Hepatocyte (in vitro differentiated cells): ENCODE measurements at regions not wholly inside any gene's neighbourhood (a gene's known extent, or its start where the extent isn't known, plus 50 kb on each side); places are given as distances from the start of the nearest gene placed in this dataset.

Source experiments
- DNase-seq: peaks from one replicate; pipeline ENCODE4 v3.0.0-alpha.2; 2016; ENCODE audit warnings: low spot score
- H2AFZ ChIP-seq: fragments of 200-600 bp; sonication (generic); 2 replicates; pipeline ENCODE4 v1.6.0; 2016; ENCODE audit warnings: antibody characterized with exemption, mild to moderate bottlenecking
- H3K27ac ChIP-seq: fragments of 200-600 bp; sonication (generic); 2 replicates; pipeline ENCODE4 v1.5.1; 2016; ENCODE audit warnings: mild to moderate bottlenecking
- H3K27me3 ChIP-seq: fragments of 200-600 bp; sonication (generic); 2 replicates; pipeline ENCODE4 v1.6.1; 2016
- H3K36me3 ChIP-seq: fragments of 200-600 bp; sonication (generic); replicated peaks from 2 replicates; pipeline ENCODE4 v1.5.1; 2016; ENCODE audit warnings: low read depth; ENCODE audit not compliant: insufficient read depth
- H3K4me1 ChIP-seq: fragments of 200-600 bp; sonication (generic); 2 replicates; pipeline ENCODE4 v1.5.1; 2016; ENCODE audit warnings: mild to moderate bottlenecking, moderate library complexity; ENCODE audit not compliant: insufficient read depth
- H3K4me2 ChIP-seq: fragments of 200-600 bp; sonication (generic); 2 replicates; pipeline ENCODE4 v1.6.0; 2016
- H3K4me3 ChIP-seq: fragments of 200-600 bp; sonication (generic); 2 replicates; pipeline ENCODE4 v1.5.1; 2016; ENCODE audit warnings: mild to moderate bottlenecking
- H3K79me2 ChIP-seq: fragments of 200-600 bp; sonication (generic); 2 replicates; pipeline ENCODE4 v1.6.0; 2017; ENCODE audit warnings: mild to moderate bottlenecking
- H3K9me2 ChIP-seq: fragments of 200-600 bp; sonication (generic); replicated peaks from 2 replicates; pipeline ENCODE4 v1.6.0; 2017; ENCODE audit warnings: mild to moderate bottlenecking; ENCODE audit not compliant: insufficient read depth
- H3K9me3 ChIP-seq: fragments of 200-600 bp; sonication (generic); 2 replicates; pipeline ENCODE4 v1.5.1; 2016; ENCODE audit warnings: low read depth, mild to moderate bottlenecking
- H4K20me1 ChIP-seq: fragments of 200-600 bp; sonication (generic); 2 replicates; pipeline ENCODE4 v1.6.0; 2016; ENCODE audit warnings: mild to moderate bottlenecking; ENCODE audit not compliant: insufficient read depth, poor library complexity, severe bottlenecking
- EZH2 ChIP-seq: fragments of 200-600 bp; sonication (generic); IDR thresholded peaks from 2 replicates; pipeline ENCODE4 v1.6.1; 2016; ENCODE audit warnings: antibody characterized with exemption, mild to moderate bottlenecking, borderline replicate concordance
- EZH2phosphoT487 ChIP-seq: fragments of 200-600 bp; sonication (generic); IDR thresholded peaks from one replicate; pipeline ENCODE4 v1.6.1; 2018; ENCODE audit warnings: antibody characterized with exemption, mild to moderate bottlenecking, low read depth, moderate library complexity; ENCODE audit not compliant: unreplicated experiment, severe bottlenecking
- WGBS: methylation state at CpG from one replicate; pipeline ENCODE4 v1.1.6; 2016; ENCODE audit warnings: low lambda C conversion rate; ENCODE audit errors: missing lambda C conversion rate; 5-methylcytosine and 5-hydroxymethylcytosine counted together
- TF ChIP-seq, protein P1 (sequence below): fragments of 200-600 bp; sonication (generic); IDR thresholded peaks from 2 replicates; pipeline ENCODE4 v1.5.1; 2016; ENCODE audit warnings: antibody characterized with exemption, mild to moderate bottlenecking; ENCODE audit not compliant: poor library complexity

DNA sequence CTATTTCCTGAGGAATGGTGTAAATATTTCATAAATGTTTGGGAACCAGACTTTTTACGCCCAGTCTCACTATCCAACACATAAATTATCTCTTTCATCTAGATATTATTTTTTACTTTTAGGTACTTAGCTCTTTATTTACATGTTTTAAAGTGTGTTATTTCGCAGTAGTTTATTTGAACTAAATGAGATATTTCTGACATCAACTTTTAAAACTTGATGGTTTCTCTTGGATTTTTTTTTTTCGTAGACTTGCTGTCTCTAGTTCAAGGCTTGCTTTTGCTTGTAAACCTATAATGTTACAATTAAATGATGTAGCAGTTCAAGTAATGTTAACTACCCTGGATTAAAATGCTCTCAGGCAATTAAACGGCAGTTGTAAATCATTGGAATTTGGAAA lies 241.7 kb upstream of the PDE3A start:
- Histone ChIP-seq H3K27me3 (no peaks in the 10 kb centered on the region), H3K9me2 (no peaks in the 10 kb centered on the region), H3K36me3 (no peaks in the 10 kb centered on the region), H3K4me2 (no peak overlapping the region), H2AFZ (no peak overlapping the region), H3K4me1 (no peaks in the 10 kb centered on the region), H3K79me2 (no peaks in the 10 kb centered on the region), H3K4me3 (no peak overlapping the region), H3K27ac (no peak overlapping the region), H3K9me3 (no peaks in the 10 kb centered on the region), H4K20me1 (no peaks in the 10 kb centered on the region)
- no peak for DNase-seq
- WGBS = 64% methylated on average over 4 of the region's 4 CpGs
- TF ChIP-seq, protein P1, sequence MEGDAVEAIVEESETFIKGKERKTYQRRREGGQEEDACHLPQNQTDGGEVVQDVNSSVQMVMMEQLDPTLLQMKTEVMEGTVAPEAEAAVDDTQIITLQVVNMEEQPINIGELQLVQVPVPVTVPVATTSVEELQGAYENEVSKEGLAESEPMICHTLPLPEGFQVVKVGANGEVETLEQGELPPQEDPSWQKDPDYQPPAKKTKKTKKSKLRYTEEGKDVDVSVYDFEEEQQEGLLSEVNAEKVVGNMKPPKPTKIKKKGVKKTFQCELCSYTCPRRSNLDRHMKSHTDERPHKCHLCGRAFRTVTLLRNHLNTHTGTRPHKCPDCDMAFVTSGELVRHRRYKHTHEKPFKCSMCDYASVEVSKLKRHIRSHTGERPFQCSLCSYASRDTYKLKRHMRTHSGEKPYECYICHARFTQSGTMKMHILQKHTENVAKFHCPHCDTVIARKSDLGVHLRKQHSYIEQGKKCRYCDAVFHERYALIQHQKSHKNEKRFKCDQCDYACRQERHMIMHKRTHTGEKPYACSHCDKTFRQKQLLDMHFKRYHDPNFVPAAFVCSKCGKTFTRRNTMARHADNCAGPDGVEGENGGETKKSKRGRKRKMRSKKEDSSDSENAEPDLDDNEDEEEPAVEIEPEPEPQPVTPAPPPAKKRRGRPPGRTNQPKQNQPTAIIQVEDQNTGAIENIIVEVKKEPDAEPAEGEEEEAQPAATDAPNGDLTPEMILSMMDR = no peak
- TF ChIP-seq EZH2phosphoT487 (no peak), EZH2 (no peak)

DNA sequence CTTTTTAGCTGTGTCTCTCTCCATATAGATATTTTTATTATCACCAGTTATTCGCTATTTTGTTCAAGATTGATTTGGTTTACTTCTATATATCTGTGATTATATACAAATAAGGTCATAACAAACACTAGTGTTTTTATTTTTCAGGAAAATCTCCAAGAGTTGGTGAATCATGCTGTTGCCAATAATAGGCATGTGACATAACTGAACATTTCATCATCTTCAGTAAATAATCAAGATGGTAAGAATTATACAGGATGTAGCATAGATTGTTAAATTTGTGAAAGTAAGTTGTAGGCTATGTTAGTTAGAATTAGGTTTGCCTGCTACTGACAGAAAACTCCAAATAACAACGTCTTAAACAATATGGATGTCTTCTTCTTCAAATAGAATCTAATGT lies 240.9 kb upstream of the PDE3A start:
- no peaks in the 10 kb centered on the region for H3K9me3 ChIP-seq
- H3K4me1 ChIP-seq = no peaks in the 10 kb centered on the region
- H3K79me2 ChIP-seq = no peaks in the 10 kb centered on the region
- no peak overlapping the region for H3K27ac ChIP-seq
- no peaks in the 10 kb centered on the region for H3K36me3 ChIP-seq
- no peak for DNase-seq
- H3K4me3 ChIP-seq = no peak overlapping the region
- TF ChIP-seq EZH2 (no peak), EZH2phosphoT487 (no peak)
- TF ChIP-seq, protein P1 = no peak
- no peaks in the 10 kb centered on the region for H3K27me3 ChIP-seq
- no peak overlapping the region for H2AFZ ChIP-seq
- no peaks in the 10 kb centered on the region for H3K9me2 ChIP-seq
- no peak overlapping the region for H3K4me2 ChIP-seq
- 85% methylated on average over 2 of the region's 2 CpGs for WGBS
- H4K20me1 ChIP-seq = no peaks in the 10 kb centered on the region

DNA sequence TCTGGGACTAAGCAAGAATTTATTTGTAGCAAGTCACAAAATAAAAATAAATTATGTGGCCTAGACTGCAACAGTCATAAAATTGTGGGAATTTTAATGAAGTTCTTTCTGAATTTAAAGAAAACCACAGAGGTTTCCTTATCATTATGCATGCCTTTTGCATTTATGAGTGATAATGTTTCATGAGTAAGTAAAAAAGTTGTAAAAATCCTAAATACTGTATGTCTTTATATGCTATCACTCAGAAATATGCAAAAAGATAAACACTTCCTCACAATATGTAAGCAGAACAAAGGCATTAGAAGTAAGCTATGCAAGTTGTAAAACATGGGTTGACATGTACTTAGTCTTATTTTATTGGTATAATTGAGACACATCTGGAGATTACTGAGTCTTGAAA lies 239.4 kb upstream of the PDE3A start:
- H3K4me3 ChIP-seq = no peak overlapping the region
- TF ChIP-seq EZH2 (no peak), EZH2phosphoT487 (no peak)
- TF ChIP-seq, protein P1 = no peak
- no peaks in the 10 kb centered on the region for H3K79me2 ChIP-seq
- H3K4me1 ChIP-seq = no peaks in the 10 kb centered on the region
- H3K9me2 ChIP-seq = no peaks in the 10 kb centered on the region
- no peaks in the 10 kb centered on the region for H4K20me1 ChIP-seq
- no peak for DNase-seq
- H3K9me3 ChIP-seq = no peaks in the 10 kb centered on the region
- no peaks in the 10 kb centered on the region for H3K36me3 ChIP-seq
- no peak overlapping the region for H3K27ac ChIP-seq
- H2AFZ ChIP-seq = no peak overlapping the region
- H3K27me3 ChIP-seq = no peaks in the 10 kb centered on the region
- no peak overlapping the region for H3K4me2 ChIP-seq

DNA sequence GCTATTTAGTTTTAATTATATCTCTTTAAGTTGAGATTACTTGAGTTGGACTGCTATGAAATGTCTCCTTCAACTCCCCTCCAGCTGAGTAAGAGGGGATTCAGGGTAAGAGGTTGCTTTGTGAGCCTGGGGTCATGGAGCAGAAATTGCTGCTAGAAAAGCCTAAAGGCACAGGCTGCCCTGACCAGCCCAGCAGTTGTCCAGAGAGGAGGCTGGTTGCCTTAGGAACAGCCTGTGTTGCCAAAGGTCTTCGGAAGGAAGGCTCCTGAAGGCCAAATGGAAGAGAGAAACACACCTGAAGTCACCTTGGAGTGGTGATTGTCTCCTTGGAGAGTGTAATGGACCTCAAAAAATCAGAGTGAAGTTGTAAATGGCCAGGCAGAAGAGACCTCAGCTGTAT lies 235.5 kb upstream of the PDE3A start:
- H3K36me3 ChIP-seq = no peaks in the 10 kb centered on the region
- no peaks in the 10 kb centered on the region for H3K4me1 ChIP-seq
- DNase-seq = no peak
- H3K4me2 ChIP-seq = no peak overlapping the region
- no peak overlapping the region for H3K27ac ChIP-seq
- H3K79me2 ChIP-seq = no peaks in the 10 kb centered on the region
- WGBS = 75% methylated on average over 1 of the region's 1 CpG
- no peaks in the 10 kb centered on the region for H4K20me1 ChIP-seq
- TF ChIP-seq, protein P1 = no peak
- no peak for TF ChIP-seq EZH2
- no peak for TF ChIP-seq EZH2phosphoT487
- no peaks in the 10 kb centered on the region for H3K9me3 ChIP-seq
- no peak overlapping the region for H2AFZ ChIP-seq
- H3K4me3 ChIP-seq = no peak overlapping the region
- H3K9me2 ChIP-seq = no peaks in the 10 kb centered on the region
- no peaks in the 10 kb centered on the region for H3K27me3 ChIP-seq
